H1 (cell line): ENCODE measurements at regions not wholly inside any gene's neighbourhood (a gene's known extent, or its start where the extent isn't known, plus 50 kb on each side); places are given as distances from the start of the nearest gene placed in this dataset.

Source experiments
- CTCF ChIA-PET: fragments of 300-600 bp; sonication (Branson Sonifier 250); formaldehyde crosslinking; loops from one replicate; lab custom pipeline; 2021; ENCODE audit not compliant: partially characterized antibody; lab: Charles Lee
- POLR2A ChIA-PET: fragments of 300-600 bp; sonication (Branson Sonifier 250); formaldehyde crosslinking; loops from one replicate; lab custom pipeline; 2021; ENCODE audit warnings: inconsistent platforms; ENCODE audit not compliant: partially characterized antibody; lab: Charles Lee
- DNase-seq, 2 experiments: peaks; one replicate each; pipeline versions ENCODE4 v3.0.0 to v3.0.0-alpha.2; 2010 to 2022; ENCODE audit warnings: low spot score in 2 of 2, low read depth in 1 of 2, mixed read lengths in 1 of 2
- FAIRE-seq: peaks from 2 replicates; lab custom pipeline; 2011; peaks lifted over from hg19 to GRCh38; lab: Jason Lieb, UNC
- H2AFZ ChIP-seq: 2 replicates; pipeline ENCODE4 v1.8.1; 2012; ENCODE audit warnings: low read length, inconsistent platforms
- H2AK5ac ChIP-seq: 2 replicates; pipeline ENCODE4 v1.6.1; 2013; ENCODE audit warnings: low read depth, low read length
- H2BK120ac ChIP-seq: replicated peaks from 2 replicates; pipeline ENCODE3; 2013; ENCODE audit warnings: low read depth, low read length, inconsistent platforms
- H2BK12ac ChIP-seq: 2 replicates; pipeline ENCODE4 v1.6.1; 2013; ENCODE audit warnings: low read depth, low read length
- H2BK15ac ChIP-seq: 2 replicates; pipeline ENCODE4 v1.6.1; 2013; ENCODE audit warnings: low read length
- H2BK20ac ChIP-seq: 2 replicates; pipeline ENCODE4 v1.6.1; 2013; ENCODE audit warnings: low read length
- H2BK5ac ChIP-seq: 2 replicates; pipeline ENCODE4 v1.6.1; 2013; ENCODE audit warnings: low read depth, low read length
- H3K14ac ChIP-seq: 2 replicates; pipeline ENCODE4 v1.6.1; 2013; ENCODE audit warnings: inconsistent platforms; ENCODE audit not compliant: insufficient read length
- H3K18ac ChIP-seq: 2 replicates; pipeline ENCODE4 v1.6.1; 2013; ENCODE audit warnings: low read length; ENCODE audit errors: extremely low read depth
- H3K23ac ChIP-seq: 2 replicates; pipeline ENCODE4 v1.6.1; 2013; ENCODE audit warnings: inconsistent platforms; ENCODE audit not compliant: insufficient read length
- H3K23me2 ChIP-seq: 2 replicates; pipeline ENCODE4 v1.6.1; 2013; ENCODE audit warnings: low read depth, low read length
- H3K27ac ChIP-seq: 2 replicates; pipeline ENCODE4 v1.6.1; 2011; ENCODE audit warnings: low read depth, low read length, inconsistent platforms
- H3K27me3 ChIP-seq, 4 experiments: replicated peaks in 1 of 4; 1 replicate in 1 of 4; 2 replicates in 3 of 4; pipeline versions ENCODE4 v1.6.1 to v1.8.1; 2011 to 2013; ENCODE audit warnings: low read length in 3 of 4, mild to moderate bottlenecking in 3 of 4, inconsistent platforms in 2 of 4, mixed read lengths in 2 of 4, moderate library complexity in 1 of 4; ENCODE audit not compliant: control insufficient read depth in 3 of 4, insufficient read depth in 3 of 4; ENCODE audit errors: extremely low read depth in 1 of 4
- H3K36me3 ChIP-seq, 4 experiments: 2 replicates each; pipeline versions ENCODE4 v1.6.1 to v1.8.1; 2011 to 2013; ENCODE audit warnings: mild to moderate bottlenecking in 4 of 4, low read length in 3 of 4, moderate library complexity in 2 of 4, control low read depth in 1 of 4, inconsistent platforms in 1 of 4; ENCODE audit not compliant: insufficient read depth in 4 of 4, control insufficient read depth in 2 of 4
- H3K4ac ChIP-seq: replicated peaks from 2 replicates; pipeline ENCODE3; 2013; ENCODE audit warnings: low read length, low read depth, mixed read lengths, inconsistent platforms; ENCODE audit not compliant: insufficient read length
- H3K4me1 ChIP-seq, 4 experiments: replicated peaks in 1 of 4; 1 replicate in 1 of 4; 2 replicates in 3 of 4; pipeline versions ENCODE4 v1.6.1 to v1.8.1; 2011 to 2013; ENCODE audit warnings: low read length in 3 of 4, inconsistent platforms in 2 of 4, mixed read lengths in 1 of 4; ENCODE audit not compliant: insufficient read depth in 4 of 4, control insufficient read depth in 3 of 4
- H3K4me2 ChIP-seq, 2 experiments: 2 replicates each; pipeline versions ENCODE4 v1.6.1 to v1.8.1; 2011 to 2013; ENCODE audit warnings: low read depth in 2 of 2, low read length in 2 of 2, control low read depth in 1 of 2, inconsistent platforms in 1 of 2, mild to moderate bottlenecking in 1 of 2; ENCODE audit not compliant: insufficient read depth in 1 of 2
- H3K4me3 ChIP-seq, 4 experiments: fragments of 200-600, 300-600 bp in 1 of 4; sonication (generic), shearing (Covaris generic), sonication (Bioruptor Twin) in 1 of 4; 2 replicates each; pipeline versions ENCODE4 v1.5.1 to v1.8.1; 2011 to 2016; ENCODE audit warnings: low read length in 4 of 4, low read depth in 3 of 4, control low read depth in 2 of 4, inconsistent platforms in 2 of 4, mild to moderate bottlenecking in 2 of 4, mixed read lengths in 1 of 4, moderate library complexity in 1 of 4; ENCODE audit not compliant: insufficient read depth in 2 of 4; ENCODE audit errors: extremely low read depth in 1 of 4
- H3K56ac ChIP-seq: replicated peaks from 2 replicates; pipeline ENCODE3; 2013; ENCODE audit warnings: low read depth, mild to moderate bottlenecking, mixed read lengths, low read length, inconsistent platforms; ENCODE audit not compliant: insufficient read length
- H3K79me1 ChIP-seq: 2 replicates; pipeline ENCODE4 v1.6.1; 2013; ENCODE audit warnings: low read depth, low read length, control low read depth
- H3K79me2 ChIP-seq, 2 experiments: 2 replicates each; pipeline versions ENCODE4 v1.6.1 to v1.8.1; 2012 to 2013; ENCODE audit warnings: low read length in 2 of 2, mild to moderate bottlenecking in 2 of 2, inconsistent platforms in 1 of 2; ENCODE audit not compliant: insufficient read depth in 2 of 2, control insufficient read depth in 1 of 2
- H3K9ac ChIP-seq, 4 experiments: replicated peaks in 1 of 4; 1 replicate in 1 of 4; 2 replicates in 3 of 4; pipeline versions ENCODE4 v1.6.1 to v1.8.1; 2011 to 2013; ENCODE audit warnings: low read depth in 3 of 4, low read length in 3 of 4, control low read depth in 2 of 4, mild to moderate bottlenecking in 2 of 4, moderate library complexity in 2 of 4, inconsistent platforms in 1 of 4; ENCODE audit errors: extremely low read depth in 1 of 4
- H3K9me3 ChIP-seq, 2 experiments: 2 replicates each; pipeline versions ENCODE4 v1.6.1 to v1.8.1; 2012 to 2013; ENCODE audit warnings: mild to moderate bottlenecking in 2 of 2, moderate library complexity in 2 of 2, control low read depth in 1 of 2, inconsistent platforms in 1 of 2, low read depth in 1 of 2, low read length in 1 of 2, mixed read lengths in 1 of 2; ENCODE audit not compliant: insufficient read depth in 2 of 2
- H4K20me1 ChIP-seq, 2 experiments: replicated peaks in 1 of 2; 2 replicates each; pipeline versions ENCODE3 to v1.8.1; 2011 to 2013; ENCODE audit warnings: inconsistent platforms in 2 of 2, low read length in 2 of 2, mild to moderate bottlenecking in 1 of 2; ENCODE audit not compliant: insufficient read depth in 2 of 2, control insufficient read depth in 1 of 2
- H4K5ac ChIP-seq: 2 replicates; pipeline ENCODE4 v1.6.1; 2013; ENCODE audit warnings: low read length, low read depth, mixed read lengths, inconsistent platforms; ENCODE audit not compliant: insufficient read length
- H4K8ac ChIP-seq: 2 replicates; pipeline ENCODE4 v1.8.0; 2013; ENCODE audit warnings: mild to moderate bottlenecking, moderate library complexity, low read length, inconsistent platforms; ENCODE audit not compliant: insufficient read depth; ENCODE audit errors: extremely low read depth
- H4K91ac ChIP-seq: replicated peaks from 2 replicates; pipeline ENCODE3; 2013; ENCODE audit warnings: low read length, mixed read lengths, inconsistent platforms; ENCODE audit not compliant: insufficient read length
- CTCF ChIP-seq, 3 experiments: IDR thresholded peaks; 1 replicate in 2 of 3; 2 replicates in 1 of 3; pipeline versions ENCODE4 v1.5.1 to v1.6.1; 2011; ENCODE audit warnings: low read length in 3 of 3, mild to moderate bottlenecking in 3 of 3, inconsistent platforms in 2 of 3, low read depth in 1 of 3, moderate library complexity in 1 of 3; ENCODE audit not compliant: insufficient read depth in 1 of 3; ENCODE audit errors: control extremely low read depth in 1 of 3
- EGR1 ChIP-seq: IDR thresholded peaks from 2 replicates; pipeline ENCODE4 v1.6.1; 2011; ENCODE audit warnings: low read depth, low read length, borderline replicate concordance
- EP300 ChIP-seq, 2 experiments: IDR thresholded peaks; 1 replicate in 1 of 2; 2 replicates in 1 of 2; pipeline ENCODE4 v1.6.1; 2011 to 2012; ENCODE audit warnings: low read depth in 2 of 2, low read length in 2 of 2, mild to moderate bottlenecking in 2 of 2, borderline replicate concordance in 1 of 2, inconsistent platforms in 1 of 2, moderate library complexity in 1 of 2
- NANOG ChIP-seq: IDR thresholded peaks from 2 replicates; pipeline ENCODE4 v1.6.1; 2011; ENCODE audit warnings: low read length, low read depth, mild to moderate bottlenecking, inconsistent platforms; ENCODE audit not compliant: insufficient read depth, poor library complexity, severe bottlenecking
- POLR2A ChIP-seq, 2 experiments: IDR thresholded peaks; 1 replicate in 1 of 2; 2 replicates in 1 of 2; pipeline ENCODE4 v1.6.1; 2011; ENCODE audit warnings: low read depth in 2 of 2, low read length in 2 of 2, mild to moderate bottlenecking in 2 of 2; ENCODE audit errors: control extremely low read depth in 1 of 2
- POU5F1 ChIP-seq: IDR thresholded peaks from 2 replicates; pipeline ENCODE4 v1.6.1; 2011; ENCODE audit warnings: low read depth, mild to moderate bottlenecking, low read length, moderate library complexity
- WGBS, 2 experiments: shearing (Covaris generic) in 1 of 2; methylation state at CpG; one replicate each; pipeline versions ENCODE4 v1.1.6 to v1.1.7; 2013 to 2015; ENCODE audit warnings: low lambda C conversion rate in 2 of 2, mixed read lengths in 2 of 2, inconsistent platforms in 1 of 2, low coverage in 1 of 2, missing lambda C conversion rate in 1 of 2; ENCODE audit not compliant: insufficient replicate concordance in 2 of 2, insufficient coverage in 1 of 2, insufficient read length in 1 of 2; ENCODE audit errors: extremely low coverage in 1 of 2, missing lambda C conversion rate in 1 of 2; 5-methylcytosine and 5-hydroxymethylcytosine counted together

- Histone ChIP-seq H4K8ac (no peak overlapping the region), H3K9me3 (no peaks in the 10 kb centered on the region), H3K56ac (no peak overlapping the region), H2BK20ac (no peak overlapping the region), H2AK5ac (no peak overlapping the region), H2BK15ac (no peak overlapping the region), H3K14ac (no peak overlapping the region), H3K4ac (no peak overlapping the region), H3K23me2 (no peaks in the 10 kb centered on the region), H3K79me1 (no peaks in the 10 kb centered on the region), H4K20me1 (no peaks in the 10 kb centered on the region), H3K27me3 (no peaks in the 10 kb centered on the region), H3K23ac (no peak overlapping the region), H3K4me2 (no peak overlapping the region), H4K5ac (no peak overlapping the region), H3K4me1 (no peaks in the 10 kb centered on the region), H4K91ac (no peak overlapping the region), H2BK5ac (no peak overlapping the region), H3K4me3 (no peak overlapping the region), H3K36me3 (no peaks in the 10 kb centered on the region), H2BK12ac (no peak overlapping the region), H3K18ac (no peak overlapping the region), H3K27ac (no peak overlapping the region), H2AFZ (no peak overlapping the region), H3K9ac (no peak overlapping the region), H2BK120ac (no peak overlapping the region), H3K79me2 (no peaks in the 10 kb centered on the region)
- WGBS, 2 experiments = 98% methylated on average over 3 of the region's 3 CpGs; no CpG with 5 or more reads in 1 of the 2 experiments
- FAIRE-seq = no peak
- no peak for TF ChIP-seq EGR1
- no peak for TF ChIP-seq NANOG
- TF ChIP-seq POU5F1 = no peak
- TF ChIP-seq EP300 (IDR thresholded peaks at IDR 0.05; ENCODE audit: borderline replicate concordance in 1 of 2, low read depth in 2 of 2, low read length in 2 of 2) = no peak
- no peak for TF ChIP-seq POLR2A (IDR thresholded peaks at IDR 0.05; ENCODE audit: control extremely low read depth in 1 of 2, low read depth in 2 of 2, low read length in 2 of 2)
- no peak for TF ChIP-seq CTCF (IDR thresholded peaks at IDR 0.05; ENCODE audit: control extremely low read depth in 1 of 3, insufficient read depth in 1 of 3, low read depth in 1 of 3, low read length in 3 of 3)
- ChIA-PET POLR2A (no interaction called here), CTCF (no interaction called here)
- DNase-seq = no peak
Measured at GRCh38 chr2:217407362-217407761, 547.5 kb upstream of the TNP1 start.
